ENCODE measurements at regions not wholly inside any gene's neighbourhood (a gene's known extent, or its start where the extent isn't known, plus 50 kb on each side); places are given as distances from the start of the nearest gene placed in this dataset.

GRCh38 chr5:165913059-165913458 is 2378.4 kb upstream of the WWC1 start:
- in situ Hi-C loops (cut with MboI), result no loop called here
- no peaks in the 10 kb centered on the region for H3K27me3 ChIP-seq (replicated peaks; ENCODE audit: insufficient read depth)
- no peak for DNase-seq

DNA sequence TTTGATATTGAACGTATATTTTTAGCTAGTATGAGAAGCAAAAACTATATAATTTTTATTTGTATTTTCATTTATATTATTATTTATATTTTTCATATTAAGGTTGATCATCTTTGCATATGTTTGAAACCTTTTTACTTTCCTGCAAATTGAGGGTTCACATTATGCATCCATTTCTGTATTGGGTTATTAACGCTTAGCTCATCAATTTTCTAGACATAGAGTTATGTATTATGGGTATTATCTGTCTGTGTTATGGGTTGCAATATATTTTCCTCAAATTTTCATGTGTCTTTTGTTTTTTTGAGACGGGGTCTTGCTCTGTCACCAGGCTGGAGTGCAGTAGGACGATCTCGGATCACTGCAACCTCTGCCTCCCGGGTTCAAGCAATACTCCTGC is 2377.0 kb upstream of the WWC1 start:
- DNase-seq, result no peak
- Histone ChIP-seq H3K4me1 (ENCODE audit: insufficient read depth) (no peaks in the 10 kb centered on the region), H3K9me2 (ENCODE audit: insufficient read depth) (no peaks in the 10 kb centered on the region), H3K4me2 (ENCODE audit: unreplicated experiment) (no peak overlapping the region), H4K20me1 (ENCODE audit: insufficient read depth) (no peaks in the 10 kb centered on the region), H3K9me3 (ENCODE audit: low read depth) (no peaks in the 10 kb centered on the region), H2AFZ (no peak overlapping the region), H3K4me3 (no peak overlapping the region), H3K9ac (no peak overlapping the region), H3K27me3 (replicated peaks; ENCODE audit: insufficient read depth) (no peaks in the 10 kb centered on the region), H3K27ac (no peak overlapping the region), H3F3A (ENCODE audit: insufficient read depth) (no peaks in the 10 kb centered on the region), H3K79me2 (ENCODE audit: insufficient read depth) (no peaks in the 10 kb centered on the region), H3K36me3 (ENCODE audit: low read depth) (no peaks in the 10 kb centered on the region)
- TF ChIP-seq EZH2phosphoT487 (IDR thresholded peaks at IDR 0.05; ENCODE audit: insufficient read depth, low read depth), result no peak
- TF ChIP-seq EZH2 (IDR thresholded peaks at IDR 0.05; ENCODE audit: insufficient read depth, poor library complexity, severe bottlenecking), result no peak
- 37% methylated on average over 6 of the region's 6 CpGs for WGBS, 2 experiments (ENCODE audit: low coverage in 1 of 2, low lambda C conversion rate in 2 of 2, missing lambda C conversion rate in 2 of 2)
- in situ Hi-C loops (cut with MboI), result no loop called here

More at GRCh38 chr5:165913059-165913458, 2378.4 kb upstream of the WWC1 start:
- no peaks in the 10 kb centered on the region for H3K9me2 ChIP-seq (ENCODE audit: insufficient read depth)
- H3K9ac ChIP-seq, result no peak overlapping the region
- no peaks in the 10 kb centered on the region for H3F3A ChIP-seq (ENCODE audit: insufficient read depth)
- H3K9me3 ChIP-seq (ENCODE audit: low read depth), result no peaks in the 10 kb centered on the region
- H3K4me1 ChIP-seq (ENCODE audit: insufficient read depth), result no peaks in the 10 kb centered on the region
- TF ChIP-seq EZH2phosphoT487 (IDR thresholded peaks at IDR 0.05; ENCODE audit: insufficient read depth, low read depth) (no peak), EZH2 (IDR thresholded peaks at IDR 0.05; ENCODE audit: insufficient read depth, poor library complexity, severe bottlenecking) (no peak)
- no peak overlapping the region for H2AFZ ChIP-seq
- no peaks in the 10 kb centered on the region for H4K20me1 ChIP-seq (ENCODE audit: insufficient read depth)
- 3% methylated on average over 2 of the region's 2 CpGs for WGBS, 2 experiments (ENCODE audit: low coverage in 1 of 2, low lambda C conversion rate in 2 of 2, missing lambda C conversion rate in 2 of 2)
- no peaks in the 10 kb centered on the region for H3K79me2 ChIP-seq (ENCODE audit: insufficient read depth)
- no peak overlapping the region for H3K4me3 ChIP-seq
- H3K27ac ChIP-seq, result no peak overlapping the region
- H3K36me3 ChIP-seq (ENCODE audit: low read depth), result no peaks in the 10 kb centered on the region
- no peak overlapping the region for H3K4me2 ChIP-seq (ENCODE audit: unreplicated experiment)

DNA sequence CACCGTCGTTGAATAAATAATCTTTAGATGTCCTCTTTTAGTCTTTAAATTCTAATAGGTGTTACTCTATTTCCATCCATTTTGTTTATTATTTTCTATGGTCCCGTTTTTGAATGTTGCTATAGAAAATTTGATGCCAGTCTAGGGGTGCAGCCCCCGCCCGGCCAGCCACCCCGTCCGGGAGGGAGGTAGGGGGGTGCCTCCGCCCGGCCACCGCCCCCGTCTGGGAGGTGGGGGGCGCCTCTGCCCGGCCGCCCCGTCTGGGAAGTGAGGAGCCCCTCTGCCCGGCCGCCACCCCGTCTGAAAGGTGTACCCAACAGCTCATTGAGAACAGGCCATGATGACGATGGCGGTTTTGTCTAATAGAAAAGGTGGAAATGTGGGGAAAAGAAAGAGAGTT is 2372.2 kb upstream of the WWC1 start:
- no peak overlapping the region for H3K9ac ChIP-seq

DNA sequence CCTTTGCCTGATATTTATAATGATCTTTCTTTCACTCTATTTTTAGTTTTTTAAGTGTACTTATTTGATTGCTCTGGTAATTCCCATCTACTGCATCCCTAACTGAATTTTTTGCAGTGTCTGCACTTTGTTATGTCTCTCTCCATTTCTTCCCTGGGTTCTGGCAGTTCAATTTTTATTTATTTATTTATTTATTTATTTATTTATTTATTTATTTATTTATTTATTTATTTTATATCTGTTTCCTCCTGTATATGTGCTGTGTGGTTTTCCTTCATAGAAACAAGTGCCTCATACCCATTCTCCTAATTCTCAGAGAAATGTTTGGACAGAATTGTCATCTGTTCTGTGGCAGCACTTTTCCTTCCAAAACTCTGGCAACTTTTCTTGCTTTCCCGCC is 2370.8 kb upstream of the WWC1 start:
- Histone ChIP-seq H3K9me2 (ENCODE audit: insufficient read depth) (no peaks in the 10 kb centered on the region), H3K4me2 (ENCODE audit: unreplicated experiment) (no peak overlapping the region), H3K4me1 (ENCODE audit: insufficient read depth) (no peaks in the 10 kb centered on the region), H3K27ac (no peak overlapping the region), H3K79me2 (ENCODE audit: insufficient read depth) (no peaks in the 10 kb centered on the region), H3K9ac (no peak overlapping the region), H3F3A (ENCODE audit: insufficient read depth) (no peaks in the 10 kb centered on the region), H2AFZ (no peak overlapping the region), H4K20me1 (ENCODE audit: insufficient read depth) (no peaks in the 10 kb centered on the region), H3K9me3 (ENCODE audit: low read depth) (no peaks in the 10 kb centered on the region), H3K36me3 (ENCODE audit: low read depth) (no peaks in the 10 kb centered on the region), H3K4me3 (no peak overlapping the region), H3K27me3 (replicated peaks; ENCODE audit: insufficient read depth) (no peaks in the 10 kb centered on the region)
- DNase-seq, result no peak
- in situ Hi-C loops (cut with MboI), result no loop called here
- 25 to 29% methylated on average over 1 of the region's 1 CpG for WGBS, 2 experiments (ENCODE audit: low coverage in 1 of 2, low lambda C conversion rate in 2 of 2, missing lambda C conversion rate in 2 of 2)
- TF ChIP-seq EZH2 (IDR thresholded peaks at IDR 0.05; ENCODE audit: insufficient read depth, poor library complexity, severe bottlenecking), result no peak
- no peak for TF ChIP-seq EZH2phosphoT487 (IDR thresholded peaks at IDR 0.05; ENCODE audit: insufficient read depth, low read depth)

More for the DNA sequence above, 2372.2 kb upstream of the WWC1 start:
- H3F3A ChIP-seq (ENCODE audit: insufficient read depth), result no peaks in the 10 kb centered on the region
- H2AFZ ChIP-seq, result no peak overlapping the region
- no peaks in the 10 kb centered on the region for H3K27me3 ChIP-seq (replicated peaks; ENCODE audit: insufficient read depth)
- no peak overlapping the region for H3K27ac ChIP-seq
- DNase-seq, result no peak
- in situ Hi-C loops (cut with MboI), result no loop called here
- H3K4me3 ChIP-seq, result no peak overlapping the region
- H3K4me1 ChIP-seq (ENCODE audit: insufficient read depth), result no peaks in the 10 kb centered on the region
- no peak overlapping the region for H3K4me2 ChIP-seq (ENCODE audit: unreplicated experiment)
- no peaks in the 10 kb centered on the region for H3K9me2 ChIP-seq (ENCODE audit: insufficient read depth)
- TF ChIP-seq EZH2 (IDR thresholded peaks at IDR 0.05; ENCODE audit: insufficient read depth, poor library complexity, severe bottlenecking) (no peak), EZH2phosphoT487 (IDR thresholded peaks at IDR 0.05; ENCODE audit: insufficient read depth, low read depth) (no peak)
- WGBS, 2 experiments (ENCODE audit: low coverage in 1 of 2, low lambda C conversion rate in 2 of 2, missing lambda C conversion rate in 2 of 2), result 38 to 49% methylated on average over 8 to 20 of the region's 20 CpGs
- no peaks in the 10 kb centered on the region for H3K79me2 ChIP-seq (ENCODE audit: insufficient read depth)
- no peaks in the 10 kb centered on the region for H4K20me1 ChIP-seq (ENCODE audit: insufficient read depth)
- H3K9me3 ChIP-seq (ENCODE audit: low read depth), result no peaks in the 10 kb centered on the region
- no peaks in the 10 kb centered on the region for H3K36me3 ChIP-seq (ENCODE audit: low read depth)

DNA sequence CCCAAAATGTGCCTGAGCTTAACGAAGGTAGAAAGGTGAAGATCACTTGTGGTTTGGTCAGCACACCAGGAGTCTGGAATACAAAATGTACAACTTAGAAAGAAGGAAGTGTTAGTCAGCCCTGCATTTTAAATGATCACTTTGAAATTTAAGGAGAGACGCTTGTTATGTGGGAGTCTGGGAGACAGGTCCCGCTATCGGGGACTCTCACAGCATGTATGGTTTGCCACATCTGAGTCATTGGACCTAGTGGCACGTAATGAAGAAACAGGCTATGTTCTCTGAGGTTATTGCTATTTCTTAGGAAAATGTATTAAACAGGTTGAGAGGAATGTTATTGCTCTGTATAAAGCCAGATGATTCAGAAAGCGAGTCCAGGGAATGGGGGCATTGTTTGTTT is 2362.5 kb upstream of the WWC1 start:
- Histone ChIP-seq H3K4me3 (no peak overlapping the region), H3K9me2 (ENCODE audit: insufficient read depth) (no peaks in the 10 kb centered on the region), H3K4me1 (ENCODE audit: insufficient read depth) (no peaks in the 10 kb centered on the region), H3K4me2 (ENCODE audit: unreplicated experiment) (no peak overlapping the region), H2AFZ (no peak overlapping the region), H3K9me3 (ENCODE audit: low read depth) (no peaks in the 10 kb centered on the region), H4K20me1 (ENCODE audit: insufficient read depth) (no peaks in the 10 kb centered on the region), H3K79me2 (ENCODE audit: insufficient read depth) (no peaks in the 10 kb centered on the region), H3K27me3 (replicated peaks; ENCODE audit: insufficient read depth) (no peaks in the 10 kb centered on the region), H3K27ac (no peak overlapping the region), H3K9ac (no peak overlapping the region), H3F3A (ENCODE audit: insufficient read depth) (no peaks in the 10 kb centered on the region), H3K36me3 (ENCODE audit: low read depth) (no peaks in the 10 kb centered on the region)
- 21% methylated on average over 6 of the region's 6 CpGs for WGBS, 2 experiments (ENCODE audit: low coverage in 1 of 2, low lambda C conversion rate in 2 of 2, missing lambda C conversion rate in 2 of 2)
- TF ChIP-seq EZH2 (IDR thresholded peaks at IDR 0.05; ENCODE audit: insufficient read depth, poor library complexity, severe bottlenecking), result no peak
- TF ChIP-seq EZH2phosphoT487 (IDR thresholded peaks at IDR 0.05; ENCODE audit: insufficient read depth, low read depth), result no peak
- in situ Hi-C loops (cut with MboI), result no loop called here
- DNase-seq, result no peak
